ENCODE measurements at regions not wholly inside any gene's neighbourhood (a gene's known extent, or its start where the extent isn't known, plus 50 kb on each side); places are given as distances from the start of the nearest gene placed in this dataset.

- TF ChIP-seq RXRA (IDR thresholded peaks at IDR 0.05) = no peak
- TF ChIP-seq YY1 (IDR thresholded peaks at IDR 0.05) = no peak
- no peak for TF ChIP-seq MAX (IDR thresholded peaks at IDR 0.05)
- no peak for TF ChIP-seq CTCF (IDR thresholded peaks at IDR 0.05; ENCODE audit: low read depth, low read length, missing input control)
These were observed 214.1 kb upstream of the ZNF32 start for GRCh38 chr10:43862756-43863155.

Measured in liver (tissue), 3 donors.